H1 (cell line): ENCODE measurements at regions not wholly inside any gene's neighbourhood (a gene's known extent, or its start where the extent isn't known, plus 50 kb on each side); places are given as distances from the start of the nearest gene placed in this dataset.

ENCODE experiments used
- CTCF ChIA-PET: fragments of 300-600 bp; sonication (Branson Sonifier 250); formaldehyde crosslinking; loops from one replicate; lab custom pipeline; 2021; ENCODE audit not compliant: partially characterized antibody; lab: Charles Lee
- POLR2A ChIA-PET: fragments of 300-600 bp; sonication (Branson Sonifier 250); formaldehyde crosslinking; loops from one replicate; lab custom pipeline; 2021; ENCODE audit warnings: inconsistent platforms; ENCODE audit not compliant: partially characterized antibody; lab: Charles Lee
- DNase-seq, 2 experiments: peaks; one replicate each; pipeline versions ENCODE4 v3.0.0 to v3.0.0-alpha.2; 2010 to 2022; ENCODE audit warnings: low spot score in 2 of 2, low read depth in 1 of 2, mixed read lengths in 1 of 2
- FAIRE-seq: peaks from 2 replicates; lab custom pipeline; 2011; peaks lifted over from hg19 to GRCh38; lab: Jason Lieb, UNC
- H2AFZ ChIP-seq: 2 replicates; pipeline ENCODE4 v1.8.1; 2012; ENCODE audit warnings: low read length, inconsistent platforms
- H2AK5ac ChIP-seq: 2 replicates; pipeline ENCODE4 v1.6.1; 2013; ENCODE audit warnings: low read depth, low read length
- H2BK120ac ChIP-seq: replicated peaks from 2 replicates; pipeline ENCODE3; 2013; ENCODE audit warnings: low read depth, low read length, inconsistent platforms
- H2BK12ac ChIP-seq: 2 replicates; pipeline ENCODE4 v1.6.1; 2013; ENCODE audit warnings: low read depth, low read length
- H2BK15ac ChIP-seq: 2 replicates; pipeline ENCODE4 v1.6.1; 2013; ENCODE audit warnings: low read length
- H2BK20ac ChIP-seq: 2 replicates; pipeline ENCODE4 v1.6.1; 2013; ENCODE audit warnings: low read length
- H2BK5ac ChIP-seq: 2 replicates; pipeline ENCODE4 v1.6.1; 2013; ENCODE audit warnings: low read depth, low read length
- H3K14ac ChIP-seq: 2 replicates; pipeline ENCODE4 v1.6.1; 2013; ENCODE audit warnings: inconsistent platforms; ENCODE audit not compliant: insufficient read length
- H3K18ac ChIP-seq: 2 replicates; pipeline ENCODE4 v1.6.1; 2013; ENCODE audit warnings: low read length; ENCODE audit errors: extremely low read depth
- H3K23ac ChIP-seq: 2 replicates; pipeline ENCODE4 v1.6.1; 2013; ENCODE audit warnings: inconsistent platforms; ENCODE audit not compliant: insufficient read length
- H3K23me2 ChIP-seq: 2 replicates; pipeline ENCODE4 v1.6.1; 2013; ENCODE audit warnings: low read depth, low read length
- H3K27ac ChIP-seq: 2 replicates; pipeline ENCODE4 v1.6.1; 2011; ENCODE audit warnings: low read depth, low read length, inconsistent platforms
- H3K27me3 ChIP-seq, 4 experiments: replicated peaks in 1 of 4; 1 replicate in 1 of 4; 2 replicates in 3 of 4; pipeline versions ENCODE4 v1.6.1 to v1.8.1; 2011 to 2013; ENCODE audit warnings: low read length in 3 of 4, mild to moderate bottlenecking in 3 of 4, inconsistent platforms in 2 of 4, mixed read lengths in 2 of 4, moderate library complexity in 1 of 4; ENCODE audit not compliant: control insufficient read depth in 3 of 4, insufficient read depth in 3 of 4; ENCODE audit errors: extremely low read depth in 1 of 4
- H3K36me3 ChIP-seq, 4 experiments: 2 replicates each; pipeline versions ENCODE4 v1.6.1 to v1.8.1; 2011 to 2013; ENCODE audit warnings: mild to moderate bottlenecking in 4 of 4, low read length in 3 of 4, moderate library complexity in 2 of 4, control low read depth in 1 of 4, inconsistent platforms in 1 of 4; ENCODE audit not compliant: insufficient read depth in 4 of 4, control insufficient read depth in 2 of 4
- H3K4ac ChIP-seq: replicated peaks from 2 replicates; pipeline ENCODE3; 2013; ENCODE audit warnings: low read length, low read depth, mixed read lengths, inconsistent platforms; ENCODE audit not compliant: insufficient read length
- H3K4me1 ChIP-seq, 4 experiments: replicated peaks in 1 of 4; 1 replicate in 1 of 4; 2 replicates in 3 of 4; pipeline versions ENCODE4 v1.6.1 to v1.8.1; 2011 to 2013; ENCODE audit warnings: low read length in 3 of 4, inconsistent platforms in 2 of 4, mixed read lengths in 1 of 4; ENCODE audit not compliant: insufficient read depth in 4 of 4, control insufficient read depth in 3 of 4
- H3K4me2 ChIP-seq, 2 experiments: 2 replicates each; pipeline versions ENCODE4 v1.6.1 to v1.8.1; 2011 to 2013; ENCODE audit warnings: low read depth in 2 of 2, low read length in 2 of 2, control low read depth in 1 of 2, inconsistent platforms in 1 of 2, mild to moderate bottlenecking in 1 of 2; ENCODE audit not compliant: insufficient read depth in 1 of 2
- H3K4me3 ChIP-seq, 4 experiments: fragments of 200-600, 300-600 bp in 1 of 4; sonication (generic), shearing (Covaris generic), sonication (Bioruptor Twin) in 1 of 4; 2 replicates each; pipeline versions ENCODE4 v1.5.1 to v1.8.1; 2011 to 2016; ENCODE audit warnings: low read length in 4 of 4, low read depth in 3 of 4, control low read depth in 2 of 4, inconsistent platforms in 2 of 4, mild to moderate bottlenecking in 2 of 4, mixed read lengths in 1 of 4, moderate library complexity in 1 of 4; ENCODE audit not compliant: insufficient read depth in 2 of 4; ENCODE audit errors: extremely low read depth in 1 of 4
- H3K56ac ChIP-seq: replicated peaks from 2 replicates; pipeline ENCODE3; 2013; ENCODE audit warnings: low read depth, mild to moderate bottlenecking, mixed read lengths, low read length, inconsistent platforms; ENCODE audit not compliant: insufficient read length
- H3K79me1 ChIP-seq: 2 replicates; pipeline ENCODE4 v1.6.1; 2013; ENCODE audit warnings: low read depth, low read length, control low read depth
- H3K79me2 ChIP-seq, 2 experiments: 2 replicates each; pipeline versions ENCODE4 v1.6.1 to v1.8.1; 2012 to 2013; ENCODE audit warnings: low read length in 2 of 2, mild to moderate bottlenecking in 2 of 2, inconsistent platforms in 1 of 2; ENCODE audit not compliant: insufficient read depth in 2 of 2, control insufficient read depth in 1 of 2
- H3K9ac ChIP-seq, 4 experiments: replicated peaks in 1 of 4; 1 replicate in 1 of 4; 2 replicates in 3 of 4; pipeline versions ENCODE4 v1.6.1 to v1.8.1; 2011 to 2013; ENCODE audit warnings: low read depth in 3 of 4, low read length in 3 of 4, control low read depth in 2 of 4, mild to moderate bottlenecking in 2 of 4, moderate library complexity in 2 of 4, inconsistent platforms in 1 of 4; ENCODE audit errors: extremely low read depth in 1 of 4
- H3K9me3 ChIP-seq, 2 experiments: 2 replicates each; pipeline versions ENCODE4 v1.6.1 to v1.8.1; 2012 to 2013; ENCODE audit warnings: mild to moderate bottlenecking in 2 of 2, moderate library complexity in 2 of 2, control low read depth in 1 of 2, inconsistent platforms in 1 of 2, low read depth in 1 of 2, low read length in 1 of 2, mixed read lengths in 1 of 2; ENCODE audit not compliant: insufficient read depth in 2 of 2
- H4K20me1 ChIP-seq, 2 experiments: replicated peaks in 1 of 2; 2 replicates each; pipeline versions ENCODE3 to v1.8.1; 2011 to 2013; ENCODE audit warnings: inconsistent platforms in 2 of 2, low read length in 2 of 2, mild to moderate bottlenecking in 1 of 2; ENCODE audit not compliant: insufficient read depth in 2 of 2, control insufficient read depth in 1 of 2
- H4K5ac ChIP-seq: 2 replicates; pipeline ENCODE4 v1.6.1; 2013; ENCODE audit warnings: low read length, low read depth, mixed read lengths, inconsistent platforms; ENCODE audit not compliant: insufficient read length
- H4K8ac ChIP-seq: 2 replicates; pipeline ENCODE4 v1.8.0; 2013; ENCODE audit warnings: mild to moderate bottlenecking, moderate library complexity, low read length, inconsistent platforms; ENCODE audit not compliant: insufficient read depth; ENCODE audit errors: extremely low read depth
- H4K91ac ChIP-seq: replicated peaks from 2 replicates; pipeline ENCODE3; 2013; ENCODE audit warnings: low read length, mixed read lengths, inconsistent platforms; ENCODE audit not compliant: insufficient read length
- WGBS, 2 experiments: shearing (Covaris generic) in 1 of 2; methylation state at CpG; one replicate each; pipeline versions ENCODE4 v1.1.6 to v1.1.7; 2013 to 2015; ENCODE audit warnings: low lambda C conversion rate in 2 of 2, mixed read lengths in 2 of 2, inconsistent platforms in 1 of 2, low coverage in 1 of 2, missing lambda C conversion rate in 1 of 2; ENCODE audit not compliant: insufficient replicate concordance in 2 of 2, insufficient coverage in 1 of 2, insufficient read length in 1 of 2; ENCODE audit errors: extremely low coverage in 1 of 2, missing lambda C conversion rate in 1 of 2; 5-methylcytosine and 5-hydroxymethylcytosine counted together

DNA sequence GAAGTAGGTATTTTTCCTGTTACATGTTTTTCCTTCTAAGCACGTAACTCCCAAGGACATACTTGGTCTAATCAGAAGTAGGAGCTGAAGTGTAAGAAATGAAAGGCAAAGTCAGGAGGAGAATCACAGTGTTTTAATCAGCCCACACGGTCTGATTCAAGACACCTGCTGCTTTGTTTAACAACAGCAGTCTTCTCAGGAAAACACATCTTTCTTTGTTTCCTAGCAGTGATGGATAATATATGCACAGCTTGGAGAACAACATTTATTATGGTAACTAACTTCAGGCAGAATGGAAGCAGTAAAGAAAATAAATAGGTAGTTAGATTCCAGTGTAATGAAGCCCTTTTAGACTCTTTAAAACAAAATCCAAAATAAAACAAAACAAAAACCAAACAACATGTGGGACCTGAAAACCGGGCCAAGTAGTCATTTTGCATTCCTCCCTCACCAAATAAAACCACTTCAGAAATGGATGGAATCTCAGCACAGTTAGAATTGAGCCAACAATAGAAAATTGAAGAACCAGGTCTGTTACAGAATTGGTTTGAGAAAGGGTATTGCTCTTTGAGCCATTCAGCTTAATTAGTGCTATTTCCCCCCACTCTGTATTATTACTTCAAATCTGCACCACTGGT is 61.1 kb upstream of the UGP2 start:
- Histone ChIP-seq H4K20me1 (no peaks in the 10 kb centered on the region), H3K18ac (no peak overlapping the region), H3K4ac (no peak overlapping the region), H3K9me3 (no peaks in the 10 kb centered on the region), H2AK5ac (no peak overlapping the region), H3K79me1 (no peaks in the 10 kb centered on the region), H3K9ac (no peak overlapping the region), H3K27ac (peak overlapping the region; percentile 11; the same call in 1 of the 2 replicates), H4K8ac (no peak overlapping the region), H3K23ac (no peak overlapping the region), H3K36me3 (no peaks in the 10 kb centered on the region), H2BK20ac (no peak overlapping the region), H4K91ac (peak overlapping the region; percentile 32), H3K56ac (no peak overlapping the region), H3K27me3 (no peaks in the 10 kb centered on the region), H3K14ac (no peak overlapping the region), H3K4me3 (peak overlapping the region in 1 of 4 experiments; percentile 17; a peak in 2 of 8 replicates), H3K4me2 (peak overlapping the region in 1 of 2 experiments; percentile 40; a peak in 2 of 4 replicates), H2BK15ac (no peak overlapping the region), H2BK120ac (no peak overlapping the region), H2BK5ac (no peak overlapping the region), H3K79me2 (no peaks in the 10 kb centered on the region), H3K4me1 (peaks cover 4 to 30% (median 17%) of the 10 kb centered on the region in 4 experiments; a peak in 5 of 7 replicates), H3K23me2 (no peaks in the 10 kb centered on the region), H4K5ac (no peak overlapping the region), H2AFZ (no peak overlapping the region), H2BK12ac (no peak overlapping the region)
- FAIRE-seq (peak; percentile 81), DNase-seq (no peak)
- WGBS, 2 experiments: 42% methylated on average over 3 of the region's 3 CpGs; no CpG with 5 or more reads in 1 of the 2 experiments
- CTCF ChIA-PET: interaction anchor here (0.9 to 2.9 kb wide), 3 partner anchors 15 to 40 kb away, joined by 3 to 8 read pairs (median 3); no protein-coding TSS in a partner anchor
- POLR2A ChIA-PET: interaction anchor here (1.1 to 1.2 kb wide), 3 partner anchors 10 to 61 kb away, joined by 3 read pairs; partner anchors contain the start of gene UGP2
